GM18907 (cell line): ENCODE measurements at regions not wholly inside any gene's neighbourhood (a gene's known extent, or its start where the extent isn't known, plus 50 kb on each side); places are given as distances from the start of the nearest gene placed in this dataset.
"Not testable (repeated sequence)": the region's sequence is repeated elsewhere in the genome, so short reads cannot be mapped to it uniquely, and the experiment has no call there.

Source experiments
- ATAC-seq: cut with Tn5 transposase; IDR thresholded peaks from one replicate; pipeline ENCODE4 v1.9.1; 2021; ENCODE audit warnings: mild to moderate bottlenecking, moderate library complexity; ENCODE audit not compliant: unreplicated experiment

GRCh38 chr5:125429498-125429897 lies 683.1 kb upstream of the ZNF608 start:
- ATAC-seq: no peak

GRCh38 chr5:125433457-125433856 lies 687.0 kb upstream of the ZNF608 start:
- no peak for ATAC-seq

DNA sequence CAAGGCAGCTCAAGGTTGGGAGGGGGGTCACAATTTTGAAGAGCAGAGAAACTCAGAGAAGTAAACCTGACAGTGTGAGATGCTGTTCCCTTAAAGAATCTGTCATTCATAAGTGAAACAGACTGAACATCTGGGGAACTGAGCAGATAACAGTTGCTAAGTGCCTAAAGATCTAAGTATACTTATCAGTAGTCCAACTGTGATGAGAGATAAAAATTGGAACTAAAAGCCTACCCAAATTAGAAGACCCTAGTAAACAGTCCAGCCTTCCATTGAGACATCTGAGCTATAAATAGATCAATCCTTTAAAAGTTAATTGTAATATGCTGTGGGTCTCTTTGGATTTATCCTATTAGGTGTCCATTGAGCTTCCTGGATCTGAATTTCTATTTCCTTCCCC lies 692.8 kb upstream of the ZNF608 start:
- ATAC-seq: no peak

GRCh38 chr5:125440905-125441304 lies 694.5 kb upstream of the ZNF608 start:
- no peak for ATAC-seq

- ATAC-seq: no peak
Measured at GRCh38 chr5:125446986-125447385, 700.5 kb upstream of the ZNF608 start.

DNA sequence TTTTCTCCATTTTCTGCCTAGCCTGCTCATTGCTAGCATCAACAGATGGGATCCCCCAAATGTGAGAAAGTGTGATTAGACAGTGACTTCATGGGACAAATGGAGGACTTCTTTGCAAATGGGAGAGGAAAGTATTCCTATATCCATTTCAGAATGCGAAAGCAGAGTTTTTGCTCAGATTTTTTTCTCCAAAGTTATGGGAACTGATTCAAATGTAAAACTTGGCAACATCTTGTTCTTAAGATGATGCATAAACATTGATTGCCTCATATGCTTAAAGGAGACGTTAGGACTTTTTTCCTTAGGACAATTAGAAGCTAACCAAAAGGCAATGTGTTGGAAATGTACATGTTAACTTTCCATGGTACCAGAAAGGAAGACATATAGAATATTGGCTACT lies 704.3 kb upstream of the ZNF608 start:
- ATAC-seq: no peak

DNA sequence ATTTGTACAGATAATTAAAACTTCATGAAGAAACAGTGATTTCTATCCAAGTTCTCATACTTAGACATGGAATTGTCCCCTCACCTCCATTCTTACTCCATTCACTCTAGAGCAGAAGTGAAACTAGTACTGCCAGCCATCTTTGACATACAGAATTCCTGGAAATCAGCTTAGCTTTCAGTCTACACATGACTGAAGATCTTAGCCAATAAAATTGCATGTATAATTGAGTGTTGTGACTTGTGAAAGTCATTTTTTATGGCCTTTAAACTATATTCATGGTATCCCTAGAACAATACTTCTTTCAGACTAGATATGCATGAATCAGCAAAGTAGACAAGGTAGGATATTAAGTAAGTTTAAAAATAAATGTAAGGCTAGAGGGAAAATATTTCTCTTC lies 705.2 kb upstream of the ZNF608 start:
- ATAC-seq: no peak

- ATAC-seq: no peak
Measured at GRCh38 chr5:125452991-125453390, 706.6 kb upstream of the ZNF608 start.

DNA sequence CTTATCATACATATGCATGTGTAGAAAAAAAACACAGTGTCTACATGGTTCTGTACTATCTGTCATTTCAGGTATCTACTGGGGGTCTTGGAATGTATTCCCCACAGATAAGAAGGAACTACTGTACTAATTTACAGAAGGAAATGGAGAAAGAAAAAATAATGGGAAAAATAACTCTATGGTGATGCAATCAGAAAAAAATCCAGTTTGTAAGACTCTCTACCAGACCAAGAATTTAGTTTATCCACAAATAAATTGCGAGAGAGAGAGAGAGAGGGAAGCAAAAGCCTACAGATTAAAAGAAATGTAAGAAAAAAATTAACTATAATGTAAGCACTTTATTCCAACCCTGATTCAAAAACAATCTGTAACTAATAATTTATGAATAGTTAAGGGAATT lies 708.6 kb upstream of the ZNF608 start:
- ATAC-seq: no peak

GRCh38 chr5:125456005-125456404 lies 709.6 kb upstream of the ZNF608 start:
- ATAC-seq: not testable (repeated sequence)

- ATAC-seq: no peak
Measured at GRCh38 chr5:125457617-125458016, 711.2 kb upstream of the ZNF608 start.

DNA sequence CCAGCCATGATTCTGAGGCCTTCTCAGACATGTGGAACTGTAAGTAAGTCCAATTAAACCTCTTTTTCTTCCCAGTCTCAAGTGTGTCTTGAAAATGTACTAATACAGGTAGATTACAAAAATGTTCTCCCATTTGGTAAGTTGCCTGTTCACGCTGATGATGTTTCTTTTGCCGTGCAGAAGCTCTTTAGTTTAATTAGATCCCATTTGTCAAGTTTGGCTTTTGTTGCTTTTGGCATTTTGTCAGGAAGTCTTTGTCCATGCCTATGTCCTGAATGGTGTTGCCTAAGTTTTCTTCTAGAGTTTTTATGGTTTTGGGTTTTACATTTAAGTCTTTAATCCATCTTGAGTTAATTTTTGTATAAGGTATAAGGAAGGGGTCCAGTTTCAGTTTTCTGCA lies 712.5 kb upstream of the ZNF608 start:
- ATAC-seq: not testable (repeated sequence)

DNA sequence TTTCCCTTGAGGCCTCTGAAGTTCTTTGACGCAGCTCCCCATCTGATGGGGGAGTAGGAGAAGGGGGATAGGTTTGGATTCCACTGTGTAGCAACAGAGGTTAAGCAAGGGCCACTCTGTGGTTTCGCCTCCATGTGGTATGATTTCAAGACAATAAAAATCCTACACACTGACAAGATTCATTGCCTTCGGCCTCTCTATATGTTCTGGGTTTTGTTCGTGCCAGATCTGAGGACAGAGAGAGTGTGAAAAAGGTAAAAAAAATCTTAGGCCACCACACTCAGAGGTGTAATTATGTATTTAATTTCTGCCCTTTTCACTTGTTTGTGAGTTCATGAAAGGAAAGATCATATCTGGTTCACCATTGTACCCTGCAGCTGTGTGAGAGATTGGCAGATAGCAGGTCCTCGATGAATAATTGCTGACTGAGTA lies 715.2 kb upstream of the ZNF608 start:
- no peak for ATAC-seq

- ATAC-seq: no peak
Measured at GRCh38 chr5:125463466-125464092, 717.1 kb upstream of the ZNF608 start.

DNA sequence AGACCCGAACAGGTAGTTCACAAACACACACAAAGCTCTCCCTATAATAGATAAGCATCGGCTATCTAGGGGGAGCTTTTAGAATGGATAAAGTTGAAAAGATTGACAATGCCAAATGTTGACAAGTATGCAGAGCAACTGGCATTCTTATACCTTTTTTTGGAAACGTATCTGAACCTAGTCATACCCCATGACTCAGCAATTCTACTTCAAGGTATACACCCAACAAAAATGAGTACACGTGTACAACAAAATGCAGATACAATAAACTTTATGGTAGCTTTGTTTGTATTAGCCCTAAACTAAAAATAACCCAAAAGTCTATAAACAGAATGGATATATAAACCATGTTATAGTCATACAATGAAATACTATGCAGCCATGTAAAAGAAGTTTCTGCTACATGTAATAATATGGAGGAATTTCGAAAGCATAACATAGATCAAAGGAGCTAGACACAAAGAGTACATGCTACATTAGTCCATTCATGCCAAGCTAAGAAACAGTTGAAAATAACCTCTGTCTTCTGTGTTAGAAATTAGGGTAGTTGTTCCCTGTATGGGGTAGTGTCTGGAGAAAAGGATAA lies 718.5 kb upstream of the ZNF608 start:
- no peak for ATAC-seq

DNA sequence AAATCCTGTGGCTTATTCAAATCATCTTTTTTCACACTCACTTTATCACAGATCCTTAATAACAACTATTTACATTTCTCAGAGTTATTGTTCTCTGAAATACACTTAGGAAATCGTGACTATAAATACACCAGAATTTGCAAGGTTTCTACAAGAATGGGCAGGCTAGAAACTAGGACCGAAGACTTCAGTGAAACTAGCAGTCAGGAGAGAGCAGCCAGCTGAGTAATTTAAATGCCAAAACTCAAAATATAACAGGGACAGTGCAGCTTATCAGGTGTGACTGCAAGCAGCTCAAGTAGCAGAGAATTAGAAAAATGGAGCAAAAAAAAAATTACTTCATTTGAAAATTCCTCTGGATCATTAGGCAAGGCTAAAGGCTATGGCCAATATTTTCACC lies 719.3 kb upstream of the ZNF608 start:
- no peak for ATAC-seq

DNA sequence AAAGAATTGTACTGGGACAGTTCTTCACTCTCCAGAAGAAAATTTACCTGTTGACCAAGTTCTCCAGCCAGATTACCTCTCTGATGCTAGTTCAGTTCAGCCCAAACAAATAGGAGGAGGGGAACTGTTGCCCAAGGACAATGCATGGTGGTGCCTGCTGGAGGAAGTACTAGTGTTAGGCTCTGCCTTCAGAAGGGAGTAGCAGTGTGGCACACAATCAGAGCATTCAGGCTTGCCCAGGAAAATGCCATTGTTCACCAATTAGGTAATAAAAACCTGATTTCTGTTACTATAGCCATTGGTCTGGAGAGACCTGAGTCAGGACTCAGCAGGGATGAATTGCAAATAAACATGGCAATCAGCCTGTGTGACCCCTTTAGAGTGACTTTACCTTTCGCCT lies 720.8 kb upstream of the ZNF608 start:
- no peak for ATAC-seq

DNA sequence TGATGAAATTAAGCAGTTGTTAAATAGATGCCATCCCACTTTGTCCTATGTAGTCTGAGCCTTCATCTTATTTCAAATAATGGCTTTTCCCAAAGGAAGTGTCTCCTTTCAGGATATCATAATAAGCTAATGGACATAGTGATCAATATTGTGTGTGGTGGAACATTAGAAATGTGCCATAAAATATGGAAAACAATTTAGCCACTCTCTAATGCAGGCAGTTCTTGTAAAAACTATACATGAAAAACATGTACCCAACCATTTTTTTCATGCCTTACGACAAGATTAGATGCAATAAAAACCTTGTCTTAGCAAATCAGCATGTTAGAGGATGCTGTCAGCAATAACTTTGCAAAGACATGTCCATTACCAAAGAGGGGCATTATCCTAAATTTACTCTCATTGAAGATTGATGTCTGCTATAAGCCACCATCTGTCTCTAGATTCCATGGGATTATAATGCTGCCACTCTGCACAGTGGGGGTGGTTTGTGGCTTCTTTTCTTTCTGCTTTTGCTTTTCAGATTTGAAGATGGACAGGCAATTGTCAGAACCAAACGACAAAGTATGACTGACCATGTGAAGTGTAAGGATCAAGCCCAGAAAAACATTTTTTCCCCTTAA lies 724.0 kb upstream of the ZNF608 start:
- ATAC-seq: no peak

DNA sequence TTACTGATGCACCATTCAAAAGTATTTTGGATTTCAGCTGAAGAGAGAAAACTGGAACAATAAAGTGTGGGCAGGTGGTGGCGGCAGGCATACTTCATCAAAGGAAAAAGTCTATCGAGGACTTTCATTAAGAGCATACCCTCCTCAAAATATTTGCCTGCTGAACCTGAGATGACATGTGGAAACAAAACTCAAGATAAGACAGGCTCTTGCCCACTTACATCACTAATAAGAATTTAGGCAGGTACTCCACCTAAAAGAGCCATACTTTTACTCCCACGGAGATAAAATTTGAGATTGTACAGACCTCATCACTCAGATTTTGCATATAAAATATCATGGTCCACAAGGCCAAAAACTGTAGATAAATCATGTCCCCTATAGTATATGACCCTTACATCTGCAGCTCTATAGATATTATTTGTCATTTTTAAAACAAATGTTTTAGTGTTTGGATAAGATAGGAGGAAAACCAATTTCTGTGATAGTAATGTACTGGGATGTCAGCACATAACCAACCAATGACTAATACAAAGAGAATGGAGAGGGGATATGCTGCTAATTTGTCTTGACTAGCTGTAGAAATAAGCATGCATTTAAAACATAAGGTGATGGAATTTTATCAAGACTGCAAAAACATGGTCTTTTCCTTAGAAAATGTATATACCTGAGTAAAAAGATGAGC lies 730.6 kb upstream of the ZNF608 start:
- no peak for ATAC-seq

- no peak for ATAC-seq
Measured at GRCh38 chr5:125477586-125477975, 731.1 kb upstream of the ZNF608 start.

- ATAC-seq: no peak
Measured at GRCh38 chr5:125478599-125478998, 732.2 kb upstream of the ZNF608 start.

- ATAC-seq: no peak
Measured at GRCh38 chr5:125480911-125481310, 734.5 kb upstream of the ZNF608 start.
